Gastroesophageal sphincter (tissue), 3 donors: ENCODE measurements at regions not wholly inside any gene's neighbourhood (a gene's known extent, or its start where the extent isn't known, plus 50 kb on each side); places are given as distances from the start of the nearest gene placed in this dataset.
"Not testable (repeated sequence)": the region's sequence is repeated elsewhere in the genome, so short reads cannot be mapped to it uniquely, and the experiment has no call there.

Source experiments
- POLR2AphosphoS5 ChIP-seq: sonication (generic); formaldehyde crosslinking; IDR thresholded peaks from one replicate; pipeline ENCODE4 v1.6.1; 2017; ENCODE audit warnings: antibody characterized with exemption
- TF ChIP-seq, protein P1 (sequence below), 4 experiments: fragments of 200-600 bp in 2 of 4; fragments of 450-650 bp in 2 of 4; sonication (generic) in 1 of 4; IDR thresholded peaks; one replicate each; pipeline ENCODE4 v1.5.1; 2017 to 2019; ENCODE audit warnings: antibody characterized with exemption in 4 of 4, mild to moderate bottlenecking in 2 of 4, moderate library complexity in 2 of 4

DNA sequence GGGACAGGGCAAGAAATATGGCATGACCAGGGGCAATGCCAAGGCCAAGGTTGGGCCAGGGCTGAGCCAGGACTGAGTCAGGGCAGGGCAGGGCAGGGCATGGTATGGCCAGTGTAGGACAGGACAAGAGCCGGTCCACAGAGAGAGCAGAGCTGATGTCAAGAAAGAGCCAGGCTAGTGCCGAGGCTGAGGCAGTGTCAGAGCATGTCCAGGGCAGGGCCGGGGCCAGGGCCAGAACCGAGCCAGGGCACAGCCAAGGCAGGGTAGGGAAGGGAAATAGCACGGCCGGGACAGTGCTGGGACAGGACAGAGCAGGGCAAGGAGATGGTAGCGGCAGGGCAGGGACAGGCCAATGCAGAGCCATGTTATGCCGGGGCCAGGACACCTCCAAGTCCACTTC is 2875.1 kb downstream of the RPIA start:
- TF ChIP-seq, protein P1, sequence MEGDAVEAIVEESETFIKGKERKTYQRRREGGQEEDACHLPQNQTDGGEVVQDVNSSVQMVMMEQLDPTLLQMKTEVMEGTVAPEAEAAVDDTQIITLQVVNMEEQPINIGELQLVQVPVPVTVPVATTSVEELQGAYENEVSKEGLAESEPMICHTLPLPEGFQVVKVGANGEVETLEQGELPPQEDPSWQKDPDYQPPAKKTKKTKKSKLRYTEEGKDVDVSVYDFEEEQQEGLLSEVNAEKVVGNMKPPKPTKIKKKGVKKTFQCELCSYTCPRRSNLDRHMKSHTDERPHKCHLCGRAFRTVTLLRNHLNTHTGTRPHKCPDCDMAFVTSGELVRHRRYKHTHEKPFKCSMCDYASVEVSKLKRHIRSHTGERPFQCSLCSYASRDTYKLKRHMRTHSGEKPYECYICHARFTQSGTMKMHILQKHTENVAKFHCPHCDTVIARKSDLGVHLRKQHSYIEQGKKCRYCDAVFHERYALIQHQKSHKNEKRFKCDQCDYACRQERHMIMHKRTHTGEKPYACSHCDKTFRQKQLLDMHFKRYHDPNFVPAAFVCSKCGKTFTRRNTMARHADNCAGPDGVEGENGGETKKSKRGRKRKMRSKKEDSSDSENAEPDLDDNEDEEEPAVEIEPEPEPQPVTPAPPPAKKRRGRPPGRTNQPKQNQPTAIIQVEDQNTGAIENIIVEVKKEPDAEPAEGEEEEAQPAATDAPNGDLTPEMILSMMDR (IDR thresholded peaks at IDR 0.05) = not testable (repeated sequence)
- TF ChIP-seq POLR2AphosphoS5 = not testable (repeated sequence)
